ENCODE measurements at regions not wholly inside any gene's neighbourhood (a gene's known extent, or its start where the extent isn't known, plus 50 kb on each side); places are given as distances from the start of the nearest gene placed in this dataset.

DNA sequence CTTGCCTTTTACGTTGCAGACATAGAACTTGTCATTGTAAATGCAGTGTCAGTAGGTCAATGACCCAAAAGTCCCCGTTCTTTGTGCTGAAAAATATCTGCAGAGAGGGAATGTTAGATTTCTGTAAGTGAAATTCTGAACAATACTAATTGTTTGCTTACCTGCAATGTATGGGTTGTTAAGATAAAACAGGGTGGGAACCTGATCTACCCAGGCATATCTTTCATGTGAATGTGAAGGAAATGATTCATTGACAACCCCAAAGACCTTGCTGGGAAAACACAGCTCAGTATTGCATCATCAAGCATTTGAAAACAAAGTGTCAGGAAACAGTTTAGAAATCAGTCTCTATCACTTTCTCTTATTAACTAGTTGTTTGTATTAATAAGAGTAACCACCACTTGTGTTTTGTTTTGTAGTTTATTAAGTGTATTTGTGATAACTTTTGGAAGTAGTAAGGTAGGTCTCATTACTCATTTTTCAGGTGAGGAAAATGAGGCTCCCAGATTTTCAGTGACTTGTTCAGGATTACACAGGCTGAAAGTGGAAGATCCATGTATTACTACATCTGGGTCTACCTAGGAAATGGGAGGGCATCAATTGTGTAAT lies 57.9 kb upstream of the SLC38A2 start:
- no peaks in the 10 kb centered on the region for H3K27me3 ChIP-seq (replicated peaks; ENCODE audit: insufficient read depth, low read depth, low read length, poor library complexity)
- H3K36me3 ChIP-seq (ENCODE audit: insufficient read depth, low read length, poor library complexity, severe bottlenecking): no peaks in the 10 kb centered on the region
- H3K4me3 ChIP-seq (ENCODE audit: low read depth, low read length, poor library complexity, severe bottlenecking): no peak overlapping the region
- POLR2A ChIA-PET (ENCODE audit: low non-redundant PET): interaction anchor here (0.6 to 0.7 kb wide), 3 partner anchors 16 to 1330 kb away, joined by 3 to 10 read pairs (median 3); no protein-coding TSS in a partner anchor
- peaks cover 58% of the 10 kb centered on the region for H3K4me1 ChIP-seq (ENCODE audit: insufficient read depth, low read length, poor library complexity, severe bottlenecking)
- CTCF ChIA-PET: no interaction called here
- H3K9me3 ChIP-seq (ENCODE audit: low read depth, low read length, poor library complexity, severe bottlenecking): no peaks in the 10 kb centered on the region
- peak; percentile 72 for DNase-seq (ENCODE audit: low spot score)
- TF ChIP-seq EZH2 (IDR thresholded peaks at IDR 0.05; ENCODE audit: borderline replicate concordance, low read depth, low read length, poor library complexity, severe bottlenecking): no peak
- intact Hi-C loops (cut with micrococcal nuclease; ENCODE audit: unreplicated experiment): loop anchor here (2.0 to 5.0 kb wide), 3 partner anchors 42 to 232 kb away; no protein-coding TSS in a partner anchor
- BruUV-seq (replicated peaks): no TSS peak
- H3K27ac ChIP-seq (ENCODE audit: low read depth, low read length, poor library complexity, severe bottlenecking): peak overlapping the region; percentile 83
